ENCODE measurements at regions not wholly inside any gene's neighbourhood (a gene's known extent, or its start where the extent isn't known, plus 50 kb on each side); places are given as distances from the start of the nearest gene placed in this dataset.

GRCh38 chr5:90141984-90142383, 267.6 kb downstream of the CETN3 start:
- TF ChIP-seq CTCF (IDR thresholded peaks at IDR 0.05; ENCODE audit: insufficient read depth, low read length) (no peak), POLR2AphosphoS5 (IDR thresholded peaks at IDR 0.05; ENCODE audit: low read depth) (no peak), SPI1 (IDR thresholded peaks at IDR 0.05; ENCODE audit: borderline replicate concordance, low read depth) (no peak)
- TF ChIP-seq, protein P1, sequence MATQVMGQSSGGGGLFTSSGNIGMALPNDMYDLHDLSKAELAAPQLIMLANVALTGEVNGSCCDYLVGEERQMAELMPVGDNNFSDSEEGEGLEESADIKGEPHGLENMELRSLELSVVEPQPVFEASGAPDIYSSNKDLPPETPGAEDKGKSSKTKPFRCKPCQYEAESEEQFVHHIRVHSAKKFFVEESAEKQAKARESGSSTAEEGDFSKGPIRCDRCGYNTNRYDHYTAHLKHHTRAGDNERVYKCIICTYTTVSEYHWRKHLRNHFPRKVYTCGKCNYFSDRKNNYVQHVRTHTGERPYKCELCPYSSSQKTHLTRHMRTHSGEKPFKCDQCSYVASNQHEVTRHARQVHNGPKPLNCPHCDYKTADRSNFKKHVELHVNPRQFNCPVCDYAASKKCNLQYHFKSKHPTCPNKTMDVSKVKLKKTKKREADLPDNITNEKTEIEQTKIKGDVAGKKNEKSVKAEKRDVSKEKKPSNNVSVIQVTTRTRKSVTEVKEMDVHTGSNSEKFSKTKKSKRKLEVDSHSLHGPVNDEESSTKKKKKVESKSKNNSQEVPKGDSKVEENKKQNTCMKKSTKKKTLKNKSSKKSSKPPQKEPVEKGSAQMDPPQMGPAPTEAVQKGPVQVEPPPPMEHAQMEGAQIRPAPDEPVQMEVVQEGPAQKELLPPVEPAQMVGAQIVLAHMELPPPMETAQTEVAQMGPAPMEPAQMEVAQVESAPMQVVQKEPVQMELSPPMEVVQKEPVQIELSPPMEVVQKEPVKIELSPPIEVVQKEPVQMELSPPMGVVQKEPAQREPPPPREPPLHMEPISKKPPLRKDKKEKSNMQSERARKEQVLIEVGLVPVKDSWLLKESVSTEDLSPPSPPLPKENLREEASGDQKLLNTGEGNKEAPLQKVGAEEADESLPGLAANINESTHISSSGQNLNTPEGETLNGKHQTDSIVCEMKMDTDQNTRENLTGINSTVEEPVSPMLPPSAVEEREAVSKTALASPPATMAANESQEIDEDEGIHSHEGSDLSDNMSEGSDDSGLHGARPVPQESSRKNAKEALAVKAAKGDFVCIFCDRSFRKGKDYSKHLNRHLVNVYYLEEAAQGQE (IDR thresholded peaks at IDR 0.05; ENCODE audit: insufficient replicate concordance, low read depth): no peak
